PC-9 (cell line): ENCODE measurements at regions not wholly inside any gene's neighbourhood (a gene's known extent, or its start where the extent isn't known, plus 50 kb on each side); places are given as distances from the start of the nearest gene placed in this dataset.

Source experiments
- EZH2 ChIP-seq: fragments of 200-600 bp; sonication (generic); IDR thresholded peaks from 2 replicates; pipeline ENCODE4 v1.8.0; 2017; ENCODE audit warnings: antibody characterized with exemption, low read depth
- TF ChIP-seq, protein P1 (sequence below): fragments of 200-600 bp; sonication (generic); conservative IDR thresholded peaks from 2 replicates; pipeline ENCODE4 v1.6.1; 2017; ENCODE audit warnings: mixed run types, antibody characterized with exemption, mild to moderate bottlenecking, moderate library complexity

DNA sequence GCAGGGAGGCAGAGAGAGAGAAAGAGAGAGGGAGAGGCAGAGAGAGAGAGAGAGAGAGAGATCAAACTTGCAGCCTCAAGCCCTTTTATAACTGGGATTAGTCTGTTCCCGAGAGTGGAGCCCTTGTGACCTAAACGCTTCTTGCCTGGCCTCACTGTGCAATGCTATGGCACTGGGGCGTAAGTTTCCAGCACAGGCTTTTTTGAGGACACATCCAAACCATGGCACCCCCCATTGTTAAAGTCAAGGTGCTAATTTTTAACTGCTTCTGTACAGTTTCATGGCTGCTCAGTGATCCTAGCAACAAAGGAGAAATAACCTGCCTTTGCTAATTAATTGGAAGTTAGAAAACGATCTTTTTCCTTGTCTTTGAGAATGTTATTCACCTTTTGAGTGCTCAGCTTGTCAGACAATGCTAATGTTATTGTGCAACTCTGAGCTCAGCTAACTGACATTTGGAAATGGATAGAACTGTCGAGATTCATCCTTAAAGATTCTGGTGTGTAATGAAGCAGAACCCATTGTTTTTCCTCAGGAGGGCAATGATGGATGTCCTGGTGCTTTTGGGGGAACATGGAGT is 268.4 kb downstream of the GLRX3 start:
- no peak for TF ChIP-seq EZH2
- TF ChIP-seq, protein P1, sequence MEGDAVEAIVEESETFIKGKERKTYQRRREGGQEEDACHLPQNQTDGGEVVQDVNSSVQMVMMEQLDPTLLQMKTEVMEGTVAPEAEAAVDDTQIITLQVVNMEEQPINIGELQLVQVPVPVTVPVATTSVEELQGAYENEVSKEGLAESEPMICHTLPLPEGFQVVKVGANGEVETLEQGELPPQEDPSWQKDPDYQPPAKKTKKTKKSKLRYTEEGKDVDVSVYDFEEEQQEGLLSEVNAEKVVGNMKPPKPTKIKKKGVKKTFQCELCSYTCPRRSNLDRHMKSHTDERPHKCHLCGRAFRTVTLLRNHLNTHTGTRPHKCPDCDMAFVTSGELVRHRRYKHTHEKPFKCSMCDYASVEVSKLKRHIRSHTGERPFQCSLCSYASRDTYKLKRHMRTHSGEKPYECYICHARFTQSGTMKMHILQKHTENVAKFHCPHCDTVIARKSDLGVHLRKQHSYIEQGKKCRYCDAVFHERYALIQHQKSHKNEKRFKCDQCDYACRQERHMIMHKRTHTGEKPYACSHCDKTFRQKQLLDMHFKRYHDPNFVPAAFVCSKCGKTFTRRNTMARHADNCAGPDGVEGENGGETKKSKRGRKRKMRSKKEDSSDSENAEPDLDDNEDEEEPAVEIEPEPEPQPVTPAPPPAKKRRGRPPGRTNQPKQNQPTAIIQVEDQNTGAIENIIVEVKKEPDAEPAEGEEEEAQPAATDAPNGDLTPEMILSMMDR, result no peak
